GM19025 (cell line): ENCODE measurements at regions not wholly inside any gene's neighbourhood (a gene's known extent, or its start where the extent isn't known, plus 50 kb on each side); places are given as distances from the start of the nearest gene placed in this dataset.

Experiments
- ATAC-seq: cut with Tn5 transposase; IDR thresholded peaks from one replicate; pipeline ENCODE4 v1.9.1; 2021; ENCODE audit warnings: mild to moderate bottlenecking, low read depth, moderate library complexity; ENCODE audit not compliant: unreplicated experiment

GRCh38 chr12:98410356-98410755 lies 105.0 kb upstream of the TMPO start:
- ATAC-seq: no peak

GRCh38 chr12:98416845-98417244 lies 98.5 kb upstream of the TMPO start:
- no peak for ATAC-seq

DNA sequence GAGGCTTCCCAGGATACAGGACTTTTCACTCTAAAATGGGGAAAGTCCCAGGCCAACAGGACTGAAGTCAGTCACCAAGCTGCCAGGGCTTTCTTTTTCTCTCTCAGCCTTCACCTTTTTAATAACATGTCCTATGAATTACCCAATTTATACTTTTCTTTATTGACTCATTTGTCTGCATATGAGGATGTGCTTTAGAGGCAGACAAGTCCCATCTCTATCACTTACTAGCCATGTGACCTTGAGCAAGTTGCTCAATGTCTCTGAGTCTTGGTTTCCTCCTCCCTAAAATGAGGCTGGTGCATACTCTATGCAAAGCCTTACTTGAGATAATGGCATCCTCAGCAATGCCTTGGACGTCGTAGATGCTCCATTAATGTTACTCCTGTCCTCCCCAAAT lies 98.1 kb upstream of the TMPO start:
- no peak for ATAC-seq

- peak; percentile 80 for ATAC-seq
Measured at GRCh38 chr12:98418357-98419075, 96.9 kb upstream of the TMPO start.

- no peak for ATAC-seq
Measured at GRCh38 chr12:98419081-98419794, 96.2 kb upstream of the TMPO start.

DNA sequence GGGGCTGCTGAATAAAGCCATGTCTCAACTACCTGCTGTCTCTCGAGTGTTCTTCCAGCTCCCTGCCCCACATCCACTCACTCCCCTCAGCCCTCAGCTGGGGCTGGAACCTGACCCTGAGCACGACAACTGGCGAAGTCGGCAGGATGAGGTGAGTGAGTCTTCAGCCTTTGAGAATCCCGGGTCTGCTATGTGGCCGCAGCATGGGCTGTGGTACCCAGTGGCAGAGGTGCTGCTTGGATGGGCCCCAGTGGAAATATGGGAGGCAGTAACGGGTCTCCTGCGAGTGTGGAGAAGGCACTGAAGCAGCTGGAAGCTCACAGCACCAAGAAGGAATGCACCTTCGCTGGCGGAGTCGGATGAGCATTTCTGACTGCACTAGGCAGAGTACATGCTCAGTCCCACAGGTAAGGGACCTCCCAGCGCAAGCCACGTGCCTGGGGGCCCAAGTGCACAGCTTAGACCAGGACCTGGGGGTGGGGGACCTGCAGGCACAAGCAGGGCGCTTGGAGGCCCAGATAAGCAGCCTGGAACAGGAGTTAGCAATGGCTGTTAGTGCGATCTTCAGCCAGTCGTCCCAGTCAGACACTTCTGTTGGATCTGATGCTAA lies 95.5 kb upstream of the TMPO start:
- ATAC-seq: no peak

DNA sequence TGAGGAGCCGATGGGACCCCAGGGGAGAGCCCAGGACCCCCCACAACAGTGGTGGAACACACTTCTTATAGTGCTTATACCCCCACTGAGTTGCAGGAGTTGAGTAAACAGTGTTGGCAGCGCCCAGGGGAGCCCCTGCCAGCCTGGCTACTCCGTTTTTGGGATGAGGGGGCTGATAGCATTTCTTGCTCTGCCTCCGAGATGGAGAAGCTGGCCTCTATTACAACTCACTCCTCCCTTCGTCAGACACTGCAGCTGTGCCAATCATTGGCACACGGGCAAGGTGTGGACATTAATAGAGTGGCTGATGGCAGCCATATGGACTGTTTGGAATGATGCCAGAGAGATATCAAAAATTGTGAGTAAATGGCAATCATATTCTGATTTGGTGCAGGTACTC lies 94.9 kb upstream of the TMPO start:
- ATAC-seq: no peak

- ATAC-seq: no peak
Measured at GRCh38 chr12:98421316-98421715, 94.1 kb upstream of the TMPO start.

GRCh38 chr12:98422359-98422758 lies 93.0 kb upstream of the TMPO start:
- ATAC-seq: no peak

DNA sequence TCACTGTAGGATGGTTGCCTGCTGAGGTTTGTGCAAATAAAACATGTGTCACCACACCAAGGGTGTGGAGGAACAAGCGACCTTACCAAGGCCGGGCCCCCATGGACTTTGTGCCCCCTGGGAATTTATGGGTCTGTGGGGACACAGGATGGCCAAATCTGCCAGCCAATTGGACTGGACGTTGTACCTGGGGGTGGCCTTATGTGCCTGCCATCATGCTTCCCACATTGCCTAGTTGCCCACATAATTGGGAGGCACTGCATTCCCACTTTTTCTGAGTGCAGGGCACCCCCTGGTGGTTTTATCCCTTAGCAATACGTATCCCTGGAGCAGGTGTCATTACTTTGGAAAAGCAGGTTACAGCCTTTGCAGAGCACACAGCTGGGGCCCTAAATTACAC lies 92.6 kb upstream of the TMPO start:
- ATAC-seq: no peak

- ATAC-seq: no peak
Measured at GRCh38 chr12:98423963-98424362, 91.4 kb upstream of the TMPO start.

- ATAC-seq: peak; percentile 70
Measured at GRCh38 chr12:98424726-98425401, 90.5 kb upstream of the TMPO start.

- ATAC-seq: no peak
Measured at GRCh38 chr12:98425859-98426258, 89.5 kb upstream of the TMPO start.

DNA sequence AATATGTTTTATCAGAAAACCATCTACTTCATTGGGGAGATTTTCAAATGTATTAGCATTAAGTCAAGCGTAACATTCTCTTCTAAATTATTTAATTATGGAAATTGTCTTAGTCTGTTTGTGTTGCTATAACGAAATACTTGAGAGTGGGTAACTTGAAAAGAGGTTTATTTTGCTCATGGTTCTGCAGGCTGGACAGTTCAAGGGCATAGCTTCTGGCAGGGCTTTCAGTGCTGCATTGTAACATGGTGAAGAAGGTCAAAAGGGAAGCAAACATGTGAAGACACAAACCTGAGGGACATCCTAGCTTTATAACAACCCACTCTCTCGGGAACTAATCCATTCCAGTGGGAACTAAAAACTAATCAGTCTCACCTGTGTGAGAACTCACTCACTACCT lies 84.3 kb upstream of the TMPO start:
- no peak for ATAC-seq

DNA sequence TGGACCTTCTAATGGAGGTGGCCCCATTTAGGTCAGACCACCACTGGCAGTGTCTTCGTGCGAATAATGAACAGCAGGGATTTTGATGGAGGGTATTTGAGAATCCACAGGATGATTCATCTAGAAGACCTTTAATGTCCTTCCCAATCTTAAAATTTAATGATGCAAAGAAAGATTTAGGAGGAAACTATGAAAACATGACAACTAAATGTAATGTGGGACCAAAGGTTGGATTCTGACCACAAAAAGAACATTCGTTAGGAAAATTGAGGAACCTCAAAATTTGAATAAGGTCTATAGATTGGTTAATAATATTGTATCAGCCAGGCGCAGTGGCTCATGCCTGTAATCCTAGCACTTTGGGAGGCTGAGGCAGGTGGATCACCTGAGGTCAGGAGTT lies 78.2 kb upstream of the TMPO start:
- ATAC-seq: no peak

- no peak for ATAC-seq
Measured at GRCh38 chr12:98437806-98438595, 77.4 kb upstream of the TMPO start.

DNA sequence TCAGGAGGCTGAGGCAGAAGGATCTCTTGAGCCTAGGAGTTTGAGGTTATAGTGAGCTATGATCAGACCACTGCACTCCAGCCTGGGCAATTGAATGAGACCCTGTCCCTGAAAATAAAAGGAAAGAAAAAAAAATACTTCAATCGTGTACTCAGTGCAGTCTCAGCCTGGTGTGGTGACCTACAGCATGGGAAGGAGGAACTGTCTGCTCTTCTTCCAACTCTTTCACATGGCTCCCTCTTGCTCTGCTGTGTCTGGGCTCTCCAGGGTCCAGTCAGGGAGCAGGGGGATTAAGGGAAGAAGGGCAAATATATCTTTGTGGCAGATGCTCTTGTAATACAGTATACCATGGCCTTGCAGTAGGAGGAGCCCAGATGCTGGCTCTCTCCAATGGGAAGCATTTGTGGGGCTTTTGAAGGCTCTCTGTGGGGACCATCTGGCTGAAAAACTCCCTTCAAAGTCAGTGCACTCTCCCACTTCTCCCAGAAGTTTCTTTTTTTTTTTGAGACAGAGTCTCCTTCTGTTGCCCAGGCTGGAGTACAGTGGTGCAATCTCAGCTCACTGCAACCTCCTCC lies 76.6 kb upstream of the TMPO start:
- ATAC-seq: no peak

- no peak for ATAC-seq
Measured at GRCh38 chr12:98439471-98439951, 75.9 kb upstream of the TMPO start.

GRCh38 chr12:98439981-98440581 lies 75.3 kb upstream of the TMPO start:
- no peak for ATAC-seq

- no peak for ATAC-seq
Measured at GRCh38 chr12:98446060-98446459, 69.3 kb upstream of the TMPO start.
